ENCODE measurements at regions not wholly inside any gene's neighbourhood (a gene's known extent, or its start where the extent isn't known, plus 50 kb on each side); places are given as distances from the start of the nearest gene placed in this dataset.

- no peak for TF ChIP-seq EZH2 (IDR thresholded peaks at IDR 0.05; ENCODE audit: borderline replicate concordance)
- TF ChIP-seq CTCF (IDR thresholded peaks at IDR 0.05; ENCODE audit: poor library complexity): peak; percentile 63
- TF ChIP-seq EZH2phosphoT487 (IDR thresholded peaks at IDR 0.05; ENCODE audit: low read depth, severe bottlenecking, unreplicated experiment): no peak
Measured at GRCh38 chr6:169961772-169962561, 210.5 kb downstream of the ERMARD start.
